ENCODE measurements at regions not wholly inside any gene's neighbourhood (a gene's known extent, or its start where the extent isn't known, plus 50 kb on each side); places are given as distances from the start of the nearest gene placed in this dataset.

GRCh38 chr15:31557899-31558298 is 231.3 kb downstream of the KLF13 start:
- no peak for DNase-seq

GRCh38 chr15:31558840-31559239 is 232.2 kb downstream of the KLF13 start:
- no peak for DNase-seq

GRCh38 chr15:31559786-31560185 is 233.2 kb downstream of the KLF13 start:
- DNase-seq: no peak

- no peak for DNase-seq
Observed at GRCh38 chr15:31560643-31561042, 234.0 kb downstream of the KLF13 start.

GRCh38 chr15:31561156-31561555 is 234.5 kb downstream of the KLF13 start:
- DNase-seq: no peak

- DNase-seq: no peak
Observed at GRCh38 chr15:31563001-31563400, 236.4 kb downstream of the KLF13 start.

- DNase-seq: no peak
Observed at GRCh38 chr15:31563421-31563820, 236.8 kb downstream of the KLF13 start.

- DNase-seq: no peak
Observed at GRCh38 chr15:31567861-31568260, 241.2 kb downstream of the KLF13 start.

GRCh38 chr15:31569836-31570235 is 243.2 kb downstream of the KLF13 start:
- no peak for DNase-seq

- DNase-seq: no peak
Observed at GRCh38 chr15:31570591-31570990, 244.0 kb downstream of the KLF13 start.

GRCh38 chr15:31571676-31572075 is 245.0 kb downstream of the KLF13 start:
- no peak for DNase-seq

GRCh38 chr15:31573759-31574158 is 247.1 kb downstream of the KLF13 start:
- no peak for DNase-seq

- no peak for DNase-seq
Observed at GRCh38 chr15:31574766-31575165, 248.1 kb downstream of the KLF13 start.

- DNase-seq: no peak
Observed at GRCh38 chr15:31577108-31577507, 250.5 kb downstream of the KLF13 start.

GRCh38 chr15:31579282-31579681 is 252.6 kb downstream of the KLF13 start:
- DNase-seq: no peak

GRCh38 chr15:31579976-31580375 is 253.3 kb downstream of the KLF13 start:
- no peak for DNase-seq

- no peak for DNase-seq
Observed at GRCh38 chr15:31584195-31584594, 257.6 kb downstream of the KLF13 start.

GRCh38 chr15:31585240-31585639 is 258.6 kb downstream of the KLF13 start:
- no peak for DNase-seq

GRCh38 chr15:31586841-31587240 is 260.2 kb downstream of the KLF13 start:
- no peak for DNase-seq

GRCh38 chr15:31587583-31587982 is 260.9 kb downstream of the KLF13 start:
- no peak for DNase-seq

GRCh38 chr15:31590609-31591008 is 264.0 kb downstream of the KLF13 start:
- DNase-seq: no peak

GRCh38 chr15:31591908-31592307 is 265.3 kb downstream of the KLF13 start:
- DNase-seq: no peak

GRCh38 chr15:31597466-31597865 is 270.8 kb downstream of the KLF13 start:
- no peak for DNase-seq

GRCh38 chr15:31598620-31599019 is 272.0 kb downstream of the KLF13 start:
- DNase-seq: peak; percentile 56

- DNase-seq: no peak
Observed at GRCh38 chr15:31605467-31605931, 278.9 kb downstream of the KLF13 start.

GRCh38 chr15:31606194-31606669 is 279.6 kb downstream of the KLF13 start:
- no peak for DNase-seq
